ENCODE measurements at regions not wholly inside any gene's neighbourhood (a gene's known extent, or its start where the extent isn't known, plus 50 kb on each side); places are given as distances from the start of the nearest gene placed in this dataset.
"Not testable (repeated sequence)": the region's sequence is repeated elsewhere in the genome, so short reads cannot be mapped to it uniquely, and the experiment has no call there.

GRCh38 chr6:169101036-169101805, 152.4 kb downstream of the THBS2 start:
- no peak for DNase-seq

GRCh38 chr6:169099411-169100202, 154.0 kb downstream of the THBS2 start:
- DNase-seq: no peak

GRCh38 chr6:169098651-169099050, 155.0 kb downstream of the THBS2 start:
- not testable (repeated sequence) for DNase-seq

DNA sequence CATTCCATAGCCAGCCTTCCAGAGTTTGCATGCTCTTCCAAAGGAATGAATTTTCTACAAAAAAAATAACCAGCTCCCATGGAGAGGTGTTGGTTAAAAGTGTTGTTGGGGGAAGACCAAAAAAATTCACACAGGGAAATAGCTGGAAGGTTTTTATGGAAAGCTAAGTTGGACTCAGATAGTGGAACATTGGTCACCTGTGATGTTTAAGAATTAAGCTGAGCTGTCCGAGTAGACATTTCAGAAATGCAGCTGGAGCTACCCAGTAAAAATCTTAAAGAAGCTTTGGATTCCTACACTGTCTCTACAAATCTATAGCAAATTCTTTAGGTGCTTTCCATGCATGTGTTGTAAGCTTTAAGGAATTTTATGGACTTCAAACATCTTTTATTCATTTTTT, 155.5 kb downstream of the THBS2 start:
- DNase-seq: no peak

DNA sequence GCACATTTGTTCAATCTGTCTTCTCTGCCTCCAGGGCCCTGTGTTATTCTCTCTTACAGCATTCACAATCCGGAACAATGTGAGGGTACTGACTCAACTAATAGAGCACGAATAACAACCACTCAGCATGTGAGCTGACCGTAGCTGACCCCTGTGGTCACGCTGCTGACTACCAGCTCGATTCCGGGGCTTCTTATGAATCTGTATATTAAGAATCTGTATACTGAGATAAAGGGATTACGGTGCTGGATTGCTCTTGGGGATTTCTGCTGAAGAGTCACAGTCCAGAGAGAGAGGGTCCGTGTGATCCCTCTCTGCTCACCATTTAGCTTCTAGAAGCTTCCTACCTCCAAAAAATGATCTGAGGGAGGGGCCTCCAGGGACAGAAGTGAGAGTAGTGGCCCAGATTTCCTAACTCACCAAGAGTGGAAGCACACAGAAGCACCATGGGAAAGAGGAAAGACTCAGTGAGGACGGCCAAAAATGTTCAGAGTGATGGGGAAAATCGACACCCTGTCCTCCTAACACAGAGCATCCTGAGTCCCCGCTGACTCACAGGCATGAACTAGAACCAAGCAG, 156.2 kb downstream of the THBS2 start:
- DNase-seq: no peak

GRCh38 chr6:169096388-169096787, 157.3 kb downstream of the THBS2 start:
- no peak for DNase-seq

GRCh38 chr6:169095153-169095552, 158.5 kb downstream of the THBS2 start:
- no peak for DNase-seq

- DNase-seq: no peak
Observed at GRCh38 chr6:169094552-169094950, 159.1 kb downstream of the THBS2 start.

- no peak for DNase-seq
Observed at GRCh38 chr6:169093770-169094551, 159.7 kb downstream of the THBS2 start.

- no peak for DNase-seq
Observed at GRCh38 chr6:169093066-169093723, 160.5 kb downstream of the THBS2 start.

GRCh38 chr6:169092375-169092774, 161.3 kb downstream of the THBS2 start:
- no peak for DNase-seq

- DNase-seq: not testable (repeated sequence)
Observed at GRCh38 chr6:169090514-169091127, 163.0 kb downstream of the THBS2 start.

DNA sequence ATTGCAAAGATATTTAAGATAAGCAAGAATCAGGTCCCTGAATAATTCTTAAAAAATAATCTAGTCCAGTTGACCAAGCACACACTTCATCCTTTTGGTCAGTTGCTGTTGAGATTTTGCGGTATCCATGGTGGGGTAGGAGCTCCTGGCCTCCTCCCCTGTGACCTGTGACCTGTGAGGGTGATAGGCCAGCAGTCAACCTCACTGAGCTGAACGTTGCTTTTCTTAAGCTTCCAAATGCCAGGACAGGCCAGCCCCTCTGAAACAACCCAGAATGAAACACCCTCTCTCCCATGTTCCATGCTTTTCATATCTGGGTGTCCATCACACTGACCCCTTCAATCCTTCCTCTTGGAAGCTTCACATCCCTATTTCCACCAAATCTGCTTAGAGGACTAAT, 164.9 kb downstream of the THBS2 start:
- DNase-seq: no peak

- DNase-seq: no peak
Observed at GRCh38 chr6:169087443-169088041, 166.1 kb downstream of the THBS2 start.

GRCh38 chr6:169086616-169087015, 167.0 kb downstream of the THBS2 start:
- not testable (repeated sequence) for DNase-seq

DNA sequence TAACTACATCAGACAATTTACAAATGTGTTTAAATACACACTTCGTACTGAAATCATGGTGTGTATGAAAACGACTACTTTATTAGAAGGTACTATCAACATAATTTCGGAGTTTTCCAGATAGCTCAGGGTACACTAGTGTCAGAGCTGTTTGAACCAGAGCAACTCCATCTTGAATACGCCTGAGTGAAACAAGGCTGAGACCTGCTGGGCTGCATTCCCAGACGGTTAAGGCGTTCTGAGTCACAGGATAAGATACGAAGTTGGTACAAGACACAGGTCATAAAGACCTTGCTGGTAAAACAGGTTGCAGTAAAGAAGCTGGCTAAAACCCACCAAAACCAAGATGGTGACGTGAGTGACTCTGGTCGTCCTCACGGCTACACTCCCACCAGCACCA, 167.6 kb downstream of the THBS2 start:
- no peak for DNase-seq

- no peak for DNase-seq
Observed at GRCh38 chr6:169085466-169085865, 168.2 kb downstream of the THBS2 start.

GRCh38 chr6:169084557-169084956, 169.1 kb downstream of the THBS2 start:
- DNase-seq: not testable (repeated sequence)

- no peak for DNase-seq
Observed at GRCh38 chr6:169084067-169084466, 169.6 kb downstream of the THBS2 start.

- no peak for DNase-seq
Observed at GRCh38 chr6:169083508-169083874, 170.2 kb downstream of the THBS2 start.

DNA sequence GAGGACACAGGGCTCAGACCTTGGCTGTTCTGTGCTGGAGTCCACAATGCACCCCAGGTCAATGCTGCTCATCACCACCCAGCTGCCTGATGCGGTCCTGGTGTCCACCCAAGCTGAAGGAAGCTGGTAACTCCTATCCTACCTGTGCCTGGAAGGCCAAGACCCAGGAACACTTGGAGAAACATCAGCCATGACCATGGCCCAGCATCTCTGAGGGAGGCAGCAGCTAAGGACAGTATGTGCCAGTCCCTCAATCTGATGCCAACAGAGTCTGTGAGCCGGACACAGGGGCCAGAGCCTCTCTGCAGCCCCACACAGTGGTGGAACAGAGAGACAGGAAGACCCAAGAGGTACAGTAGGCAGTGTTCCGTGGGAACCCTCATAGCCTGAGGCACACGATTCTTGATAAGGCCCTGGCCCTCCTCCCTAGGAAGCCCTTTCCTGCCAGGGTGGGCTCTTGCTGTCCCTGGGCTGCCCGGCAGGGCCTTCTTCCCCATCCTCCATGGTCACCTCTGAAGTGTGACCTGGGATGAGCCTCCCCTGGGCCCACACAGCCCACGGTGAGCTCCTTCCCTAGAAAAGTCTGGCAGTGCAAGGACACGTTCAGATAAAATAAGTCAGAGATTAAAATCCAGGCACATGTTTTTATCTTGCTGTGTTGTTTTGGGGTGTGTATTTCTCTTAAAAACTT, 170.7 kb downstream of the THBS2 start:
- no peak for DNase-seq
